H9 (cell line): ENCODE measurements at regions not wholly inside any gene's neighbourhood (a gene's known extent, or its start where the extent isn't known, plus 50 kb on each side); places are given as distances from the start of the nearest gene placed in this dataset.

Experiments
- DNase-seq: peaks from one replicate; pipeline ENCODE4 v3.0.0-alpha.2; 2017
- H2AFZ ChIP-seq: one replicate; pipeline ENCODE4 v1.6.1; 2013; ENCODE audit warnings: mild to moderate bottlenecking, low read length, control low read depth, moderate library complexity
- H2AK5ac ChIP-seq: 2 replicates; pipeline ENCODE4 v1.6.1; 2013; ENCODE audit warnings: low read length, control low read depth, mixed read lengths; ENCODE audit not compliant: insufficient read length
- H2BK120ac ChIP-seq: one replicate; pipeline ENCODE4 v1.6.1; 2013; ENCODE audit warnings: low read depth, mild to moderate bottlenecking, low read length, control low read depth, inconsistent platforms; ENCODE audit not compliant: poor library complexity, severe bottlenecking
- H2BK12ac ChIP-seq: 2 replicates; pipeline ENCODE4 v1.6.1; 2013; ENCODE audit warnings: low read length, control low read depth, mixed read lengths, low read depth; ENCODE audit not compliant: insufficient read length
- H2BK15ac ChIP-seq: 2 replicates; pipeline ENCODE4 v1.6.1; 2013; ENCODE audit warnings: low read depth, low read length, control low read depth
- H2BK20ac ChIP-seq: one replicate; pipeline ENCODE4 v1.6.1; 2013; ENCODE audit warnings: low read depth, mild to moderate bottlenecking, low read length, control low read depth, inconsistent platforms; ENCODE audit not compliant: poor library complexity, severe bottlenecking
- H2BK5ac ChIP-seq: 2 replicates; pipeline ENCODE4 v1.6.1; 2013; ENCODE audit warnings: low read length, control low read depth, mixed read lengths; ENCODE audit not compliant: insufficient read length
- H3K14ac ChIP-seq: 2 replicates; pipeline ENCODE4 v1.6.1; 2013; ENCODE audit warnings: low read length, control low read depth; ENCODE audit not compliant: insufficient read depth
- H3K18ac ChIP-seq: 2 replicates; pipeline ENCODE4 v1.6.1; 2013; ENCODE audit warnings: low read depth, mild to moderate bottlenecking, mixed read lengths, low read length, control low read depth; ENCODE audit not compliant: insufficient read length
- H3K23ac ChIP-seq: 2 replicates; pipeline ENCODE4 v1.6.1; 2013; ENCODE audit warnings: low read length, control low read depth, mixed read lengths, low read depth; ENCODE audit not compliant: insufficient read length
- H3K23me2 ChIP-seq: 2 replicates; pipeline ENCODE4 v1.6.1; 2013; ENCODE audit warnings: low read depth, mild to moderate bottlenecking, mixed read lengths, low read length, control low read depth; ENCODE audit not compliant: insufficient read length, poor library complexity, severe bottlenecking
- H3K27ac ChIP-seq: 2 replicates; pipeline ENCODE4 v1.5.1; 2013; ENCODE audit warnings: low read length, control low read depth, mixed read lengths, low read depth; ENCODE audit not compliant: insufficient read length
- H3K27me3 ChIP-seq: 2 replicates; pipeline ENCODE4 v1.6.1; 2013; ENCODE audit warnings: low read length, control low read depth, inconsistent platforms; ENCODE audit not compliant: insufficient read depth
- H3K4ac ChIP-seq: 2 replicates; pipeline ENCODE4 v1.6.1; 2013; ENCODE audit warnings: low read depth, mild to moderate bottlenecking, control low read depth, inconsistent platforms, low read length, moderate library complexity
- H3K4me1 ChIP-seq: 2 replicates; pipeline ENCODE4 v1.6.1; 2013; ENCODE audit warnings: low read length, control low read depth, inconsistent platforms; ENCODE audit not compliant: insufficient read depth
- H3K4me2 ChIP-seq: 2 replicates; pipeline ENCODE4 v1.6.1; 2013; ENCODE audit warnings: low read length, control low read depth, mixed read lengths; ENCODE audit not compliant: insufficient read length, insufficient read depth
- H3K56ac ChIP-seq: 2 replicates; pipeline ENCODE4 v1.6.1; 2013; ENCODE audit warnings: low read depth, mild to moderate bottlenecking, mixed read lengths, low read length, control low read depth; ENCODE audit not compliant: insufficient read length
- H3K79me1 ChIP-seq: 2 replicates; pipeline ENCODE4 v1.6.1; 2013; ENCODE audit warnings: low read depth, mild to moderate bottlenecking, moderate library complexity, low read length, control low read depth, inconsistent platforms; ENCODE audit not compliant: insufficient read depth, poor library complexity, severe bottlenecking
- H3K79me2 ChIP-seq: 2 replicates; pipeline ENCODE4 v1.6.1; 2013; ENCODE audit warnings: low read length, control low read depth, inconsistent platforms; ENCODE audit not compliant: insufficient read depth
- H3K9ac ChIP-seq: 2 replicates; pipeline ENCODE4 v1.6.1; 2013; ENCODE audit warnings: low read length, control low read depth, mixed read lengths; ENCODE audit not compliant: insufficient read length; ENCODE audit errors: extremely low read depth
- H3K9me3 ChIP-seq: one replicate; pipeline ENCODE4 v1.6.1; 2013; ENCODE audit warnings: low read depth, low read length, inconsistent platforms; ENCODE audit not compliant: control insufficient read depth
- H3T11ph ChIP-seq: one replicate; pipeline ENCODE4 v1.6.1; 2013; ENCODE audit warnings: mild to moderate bottlenecking, low read length, control low read depth, inconsistent platforms
- H4K20me1 ChIP-seq: one replicate; pipeline ENCODE4 v1.6.1; 2013; ENCODE audit not compliant: control insufficient read depth, insufficient read length, insufficient read depth
- H4K5ac ChIP-seq: 2 replicates; pipeline ENCODE4 v1.6.1; 2013; ENCODE audit warnings: low read depth, mild to moderate bottlenecking, mixed read lengths, low read length, control low read depth; ENCODE audit not compliant: insufficient read length
- H4K8ac ChIP-seq: replicated peaks from 2 replicates; pipeline ENCODE4 v1.6.1; 2013; ENCODE audit warnings: low read length, control low read depth, mixed read lengths, low read depth; ENCODE audit not compliant: insufficient read length
- H4K91ac ChIP-seq: 2 replicates; pipeline ENCODE4 v1.6.1; 2013; ENCODE audit warnings: low read depth, mild to moderate bottlenecking, moderate library complexity, mixed read lengths, low read length, control low read depth; ENCODE audit not compliant: insufficient read length
- H3K27ac Mint-ChIP-seq, 3 experiments: 2 replicates in 2 of 3; 3 replicates in 1 of 3; pipeline ENCODE4 v1.8.0; 2020 to 2021; ENCODE audit warnings: mixed read lengths in 3 of 3, mild to moderate bottlenecking in 1 of 3, moderate library complexity in 1 of 3
- H3K27me3 Mint-ChIP-seq: 2 replicates; pipeline ENCODE4 v1.8.0; 2021; ENCODE audit warnings: low read depth, mild to moderate bottlenecking, moderate library complexity, mixed read lengths
- H3K36me3 Mint-ChIP-seq, 3 experiments: 2 replicates in 2 of 3; 3 replicates in 1 of 3; pipeline ENCODE4 v1.8.0; 2020 to 2021; ENCODE audit warnings: low read depth in 3 of 3, mixed read lengths in 3 of 3; ENCODE audit not compliant: insufficient read depth in 1 of 3
- H3K4me1 Mint-ChIP-seq, 2 experiments: 2 replicates each; pipeline ENCODE4 v1.8.0; 2020; ENCODE audit warnings: mixed read lengths in 2 of 2
- H3K4me3 Mint-ChIP-seq, 2 experiments: 2 replicates in 1 of 2; 3 replicates in 1 of 2; pipeline ENCODE4 v1.8.0; 2020 to 2021; ENCODE audit warnings: mild to moderate bottlenecking in 2 of 2, mixed read lengths in 2 of 2, moderate library complexity in 1 of 2
- H3K9me3 Mint-ChIP-seq, 2 experiments: 2 replicates in 1 of 2; 3 replicates in 1 of 2; pipeline ENCODE4 v1.8.0; 2020; ENCODE audit warnings: mild to moderate bottlenecking in 2 of 2, mixed read lengths in 2 of 2, moderate library complexity in 1 of 2
- CTCF ChIP-seq: fragments of 200-600 bp; sonication (generic); conservative IDR thresholded peaks from 3 replicates; pipeline ENCODE4 v1.8.0; 2021; ENCODE audit warnings: antibody characterized with exemption, mild to moderate bottlenecking

GRCh38 chr6:130647246-130647645 is 180.0 kb upstream of the SMLR1 start:
- no peak overlapping the region for H3K27ac ChIP-seq

More at GRCh38 chr6:130647246-130647645, 180.0 kb upstream of the SMLR1 start:
- Histone ChIP-seq H2BK15ac (no peak overlapping the region), H3K14ac (no peak overlapping the region), H3K4me1 (no peaks in the 10 kb centered on the region), H2BK12ac (no peak overlapping the region), H2BK120ac (no peak overlapping the region), H4K5ac (no peak overlapping the region), H2BK5ac (no peak overlapping the region), H3K23me2 (no peaks in the 10 kb centered on the region), H3K79me2 (no peaks in the 10 kb centered on the region), H3K4ac (no peak overlapping the region), H3K23ac (no peak overlapping the region), H4K8ac (no peak overlapping the region), H3T11ph (no peak overlapping the region), H2BK20ac (no peak overlapping the region), H4K20me1 (no peaks in the 10 kb centered on the region), H3K27me3 (no peaks in the 10 kb centered on the region), H3K79me1 (no peaks in the 10 kb centered on the region), H3K9ac (no peak overlapping the region), H4K91ac (no peak overlapping the region), H2AFZ (no peak overlapping the region), H2AK5ac (no peak overlapping the region), H3K56ac (no peak overlapping the region), H3K9me3 (no peaks in the 10 kb centered on the region), H3K18ac (no peak overlapping the region), H3K4me2 (no peak overlapping the region)
- H3K9me3 Mint-ChIP-seq, result peaks cover 16 to 17% of the 10 kb centered on the region in 2 experiments
- no peak overlapping the region for H3K27ac Mint-ChIP-seq
- TF ChIP-seq CTCF, result no peak
- no peak overlapping the region for H3K4me3 Mint-ChIP-seq
- no peak for DNase-seq
- H3K4me1 Mint-ChIP-seq, result no peaks in the 10 kb centered on the region
- peaks cover 11 to 14% (median 12%) of the 10 kb centered on the region in 3 experiments; a peak in 6 of 7 replicates for H3K36me3 Mint-ChIP-seq
- no peaks in the 10 kb centered on the region; the same call in 1 of the 2 replicates for H3K27me3 Mint-ChIP-seq
